ENCODE measurements at regions not wholly inside any gene's neighbourhood (a gene's known extent, or its start where the extent isn't known, plus 50 kb on each side); places are given as distances from the start of the nearest gene placed in this dataset.
"Not testable (repeated sequence)": the region's sequence is repeated elsewhere in the genome, so short reads cannot be mapped to it uniquely, and the experiment has no call there.

DNA sequence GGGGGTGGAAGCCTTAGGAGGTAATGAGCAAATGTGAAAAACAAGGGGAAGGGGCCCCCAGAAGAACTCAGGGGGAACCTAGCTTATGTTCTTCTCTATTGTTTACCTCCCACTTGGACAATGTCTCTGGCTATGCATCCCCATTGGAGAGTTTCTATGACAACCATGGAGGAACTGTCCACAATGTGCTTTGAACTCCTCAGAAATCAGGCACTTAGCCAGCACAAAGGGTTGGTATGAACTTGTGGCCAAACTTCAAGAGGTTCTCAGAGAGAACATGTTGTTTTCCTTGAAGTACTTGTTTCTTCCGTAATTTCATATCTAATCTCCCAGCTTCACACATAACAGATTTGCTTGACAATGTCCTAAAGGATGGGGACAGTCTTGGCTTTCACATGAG lies 202.8 kb upstream of the PELI2 start:
- TF ChIP-seq, protein P1, sequence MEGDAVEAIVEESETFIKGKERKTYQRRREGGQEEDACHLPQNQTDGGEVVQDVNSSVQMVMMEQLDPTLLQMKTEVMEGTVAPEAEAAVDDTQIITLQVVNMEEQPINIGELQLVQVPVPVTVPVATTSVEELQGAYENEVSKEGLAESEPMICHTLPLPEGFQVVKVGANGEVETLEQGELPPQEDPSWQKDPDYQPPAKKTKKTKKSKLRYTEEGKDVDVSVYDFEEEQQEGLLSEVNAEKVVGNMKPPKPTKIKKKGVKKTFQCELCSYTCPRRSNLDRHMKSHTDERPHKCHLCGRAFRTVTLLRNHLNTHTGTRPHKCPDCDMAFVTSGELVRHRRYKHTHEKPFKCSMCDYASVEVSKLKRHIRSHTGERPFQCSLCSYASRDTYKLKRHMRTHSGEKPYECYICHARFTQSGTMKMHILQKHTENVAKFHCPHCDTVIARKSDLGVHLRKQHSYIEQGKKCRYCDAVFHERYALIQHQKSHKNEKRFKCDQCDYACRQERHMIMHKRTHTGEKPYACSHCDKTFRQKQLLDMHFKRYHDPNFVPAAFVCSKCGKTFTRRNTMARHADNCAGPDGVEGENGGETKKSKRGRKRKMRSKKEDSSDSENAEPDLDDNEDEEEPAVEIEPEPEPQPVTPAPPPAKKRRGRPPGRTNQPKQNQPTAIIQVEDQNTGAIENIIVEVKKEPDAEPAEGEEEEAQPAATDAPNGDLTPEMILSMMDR (IDR thresholded peaks at IDR 0.05): no peak
- intact Hi-C loops (cut with DNase I; ENCODE audit: low total_unique reads): no loop called here
- Histone ChIP-seq H3K4me1 (peaks cover 0 to 30% (median 17%) of the 10 kb centered on the region in 4 donors), H3K9me3 (no peaks in the 10 kb centered on the region), H3K4me3 (no peak overlapping the region), H3K27ac (no peak overlapping the region), H3K36me3 (no peaks in the 10 kb centered on the region), H3K27me3 (no peaks in the 10 kb centered on the region)
- DNase-seq: no peak

DNA sequence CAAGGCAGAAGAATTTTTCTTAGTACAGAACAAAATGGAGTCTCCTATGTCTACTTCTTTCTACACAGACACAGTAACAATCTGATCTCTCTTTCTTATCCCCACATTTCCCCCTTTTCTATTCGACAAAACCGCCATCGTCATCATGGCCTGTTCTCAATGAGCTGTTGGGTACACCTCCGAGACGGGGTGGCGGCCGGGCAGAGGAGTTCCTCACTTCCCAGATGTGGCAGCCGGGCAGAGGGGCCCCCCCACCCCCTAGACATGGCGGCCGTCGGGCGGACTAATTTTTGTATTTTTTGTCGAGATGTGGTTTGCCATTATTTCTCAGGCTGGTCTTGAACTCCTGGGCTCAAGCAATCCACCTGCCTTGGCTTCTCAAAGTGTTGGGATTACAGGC lies 198.4 kb upstream of the PELI2 start:
- DNase-seq; intact Hi-C loops (cut with DNase I; ENCODE audit: low total_unique reads); H3K9me3 ChIP-seq; H3K27me3 ChIP-seq; H3K36me3 ChIP-seq; H3K27ac ChIP-seq; H3K4me3 ChIP-seq: not testable (repeated sequence)
- H3K4me1 ChIP-seq: peaks cover 0 to 11% (median 3%) of the 10 kb centered on the region in 4 donors

GRCh38 chr14:55921511-55921910 lies 196.7 kb upstream of the PELI2 start:
- Histone ChIP-seq H3K4me3 (no peak overlapping the region), H3K4me1 (no peaks in the 10 kb centered on the region), H3K36me3 (no peaks in the 10 kb centered on the region), H3K27ac (no peak overlapping the region), H3K9me3 (no peaks in the 10 kb centered on the region), H3K27me3 (no peaks in the 10 kb centered on the region)
- no peak for DNase-seq
- intact Hi-C loops (cut with DNase I; ENCODE audit: low total_unique reads): no loop called here
- TF ChIP-seq, protein P1 (IDR thresholded peaks at IDR 0.05): no peak

- no peaks in the 10 kb centered on the region for H3K27me3 ChIP-seq
- H3K4me3 ChIP-seq: no peak overlapping the region
- intact Hi-C loops (cut with DNase I; ENCODE audit: low total_unique reads): no loop called here
- H3K27ac ChIP-seq: no peak overlapping the region
- TF ChIP-seq, protein P1 (IDR thresholded peaks at IDR 0.05): no peak
- no peaks in the 10 kb centered on the region for H3K4me1 ChIP-seq
- no peaks in the 10 kb centered on the region for H3K9me3 ChIP-seq
- no peaks in the 10 kb centered on the region for H3K36me3 ChIP-seq
- no peak for DNase-seq
Observed at GRCh38 chr14:55926007-55926406, 192.2 kb upstream of the PELI2 start.

DNA sequence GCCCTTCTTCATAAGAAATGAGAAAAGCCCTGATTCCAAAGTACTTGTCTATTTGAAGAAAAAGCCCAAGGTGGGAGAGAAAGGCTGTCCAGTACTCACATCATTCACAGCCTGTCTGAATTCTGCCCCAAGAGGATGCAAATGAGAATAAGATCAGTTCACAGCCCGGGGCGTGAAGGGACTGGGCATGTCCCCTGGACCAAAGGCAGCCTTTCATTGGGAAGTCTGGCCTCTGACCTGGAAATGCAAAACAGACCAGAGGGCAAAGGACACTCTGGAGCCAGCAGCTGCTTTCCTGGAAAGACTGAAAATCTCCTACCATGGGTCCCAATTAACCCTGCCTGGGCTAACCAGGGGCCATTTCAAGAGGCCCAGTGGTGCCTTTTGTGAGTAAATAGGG lies 191.2 kb upstream of the PELI2 start:
- intact Hi-C loops (cut with DNase I; ENCODE audit: low total_unique reads): no loop called here
- Histone ChIP-seq H3K27me3 (no peaks in the 10 kb centered on the region), H3K4me1 (no peaks in the 10 kb centered on the region), H3K36me3 (no peaks in the 10 kb centered on the region), H3K4me3 (no peak overlapping the region), H3K9me3 (no peaks in the 10 kb centered on the region), H3K27ac (no peak overlapping the region)
- TF ChIP-seq, protein P1 (IDR thresholded peaks at IDR 0.05): no peak
- no peak for DNase-seq

GRCh38 chr14:55928276-55928675 lies 189.9 kb upstream of the PELI2 start:
- no peak overlapping the region for H3K27ac ChIP-seq
- H3K36me3 ChIP-seq: no peaks in the 10 kb centered on the region
- H3K4me1 ChIP-seq: no peaks in the 10 kb centered on the region
- TF ChIP-seq, protein P1 (IDR thresholded peaks at IDR 0.05): no peak
- H3K27me3 ChIP-seq: no peaks in the 10 kb centered on the region
- intact Hi-C loops (cut with DNase I; ENCODE audit: low total_unique reads): no loop called here
- no peak for DNase-seq
- no peak overlapping the region for H3K4me3 ChIP-seq
- no peaks in the 10 kb centered on the region for H3K9me3 ChIP-seq

Data from tibial artery (tissue), 4 donors.